ENCODE measurements at regions not wholly inside any gene's neighbourhood (a gene's known extent, or its start where the extent isn't known, plus 50 kb on each side); places are given as distances from the start of the nearest gene placed in this dataset.

DNA sequence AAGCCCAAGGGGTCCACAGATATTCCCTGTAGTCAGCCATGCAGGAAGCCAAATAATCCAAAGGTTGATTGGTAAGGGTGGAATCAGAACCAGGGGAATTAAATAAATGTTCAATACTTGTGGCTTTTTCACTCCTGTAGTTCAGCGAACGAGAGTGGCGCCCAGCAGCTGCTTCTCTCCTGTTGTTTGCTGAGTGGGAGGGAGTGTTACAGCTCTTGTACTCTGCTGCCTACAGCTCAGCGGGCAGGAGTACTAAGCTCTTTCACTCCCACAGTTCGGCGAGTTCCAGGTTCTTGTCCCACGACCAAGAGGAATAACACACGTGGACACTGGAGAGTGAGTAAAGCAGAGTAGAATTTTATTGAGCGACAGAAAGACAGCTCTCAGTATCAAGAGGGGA lies 105.9 kb downstream of the MOBP start:
- TF ChIP-seq, protein P1, sequence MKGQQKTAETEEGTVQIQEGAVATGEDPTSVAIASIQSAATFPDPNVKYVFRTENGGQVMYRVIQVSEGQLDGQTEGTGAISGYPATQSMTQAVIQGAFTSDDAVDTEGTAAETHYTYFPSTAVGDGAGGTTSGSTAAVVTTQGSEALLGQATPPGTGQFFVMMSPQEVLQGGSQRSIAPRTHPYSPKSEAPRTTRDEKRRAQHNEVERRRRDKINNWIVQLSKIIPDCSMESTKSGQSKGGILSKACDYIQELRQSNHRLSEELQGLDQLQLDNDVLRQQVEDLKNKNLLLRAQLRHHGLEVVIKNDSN (IDR thresholded peaks at IDR 0.05) = no peak
- TF ChIP-seq YY1 (IDR thresholded peaks at IDR 0.05; ENCODE audit: low read depth) (no peak), FOXM1 (IDR thresholded peaks at IDR 0.05; ENCODE audit: borderline replicate concordance, low read depth) (no peak), EGR1 (IDR thresholded peaks at IDR 0.05) (no peak), TAF1 (IDR thresholded peaks at IDR 0.05; ENCODE audit: low read depth) (no peak), EP300 (IDR thresholded peaks at IDR 0.05; ENCODE audit: borderline replicate concordance) (no peak), TCF12 (IDR thresholded peaks at IDR 0.05; ENCODE audit: low read depth) (no peak), RAD21 (IDR thresholded peaks at IDR 0.05; ENCODE audit: low read depth) (no peak), ZBTB7A (IDR thresholded peaks at IDR 0.05; ENCODE audit: low read depth) (no peak), TEAD4 (IDR thresholded peaks at IDR 0.05) (no peak), CEBPB (IDR thresholded peaks at IDR 0.05) (no peak), CREB1 (IDR thresholded peaks at IDR 0.05; ENCODE audit: low read depth) (no peak), NFIC (IDR thresholded peaks at IDR 0.05) (no peak)
- TF ChIP-seq, protein P2, sequence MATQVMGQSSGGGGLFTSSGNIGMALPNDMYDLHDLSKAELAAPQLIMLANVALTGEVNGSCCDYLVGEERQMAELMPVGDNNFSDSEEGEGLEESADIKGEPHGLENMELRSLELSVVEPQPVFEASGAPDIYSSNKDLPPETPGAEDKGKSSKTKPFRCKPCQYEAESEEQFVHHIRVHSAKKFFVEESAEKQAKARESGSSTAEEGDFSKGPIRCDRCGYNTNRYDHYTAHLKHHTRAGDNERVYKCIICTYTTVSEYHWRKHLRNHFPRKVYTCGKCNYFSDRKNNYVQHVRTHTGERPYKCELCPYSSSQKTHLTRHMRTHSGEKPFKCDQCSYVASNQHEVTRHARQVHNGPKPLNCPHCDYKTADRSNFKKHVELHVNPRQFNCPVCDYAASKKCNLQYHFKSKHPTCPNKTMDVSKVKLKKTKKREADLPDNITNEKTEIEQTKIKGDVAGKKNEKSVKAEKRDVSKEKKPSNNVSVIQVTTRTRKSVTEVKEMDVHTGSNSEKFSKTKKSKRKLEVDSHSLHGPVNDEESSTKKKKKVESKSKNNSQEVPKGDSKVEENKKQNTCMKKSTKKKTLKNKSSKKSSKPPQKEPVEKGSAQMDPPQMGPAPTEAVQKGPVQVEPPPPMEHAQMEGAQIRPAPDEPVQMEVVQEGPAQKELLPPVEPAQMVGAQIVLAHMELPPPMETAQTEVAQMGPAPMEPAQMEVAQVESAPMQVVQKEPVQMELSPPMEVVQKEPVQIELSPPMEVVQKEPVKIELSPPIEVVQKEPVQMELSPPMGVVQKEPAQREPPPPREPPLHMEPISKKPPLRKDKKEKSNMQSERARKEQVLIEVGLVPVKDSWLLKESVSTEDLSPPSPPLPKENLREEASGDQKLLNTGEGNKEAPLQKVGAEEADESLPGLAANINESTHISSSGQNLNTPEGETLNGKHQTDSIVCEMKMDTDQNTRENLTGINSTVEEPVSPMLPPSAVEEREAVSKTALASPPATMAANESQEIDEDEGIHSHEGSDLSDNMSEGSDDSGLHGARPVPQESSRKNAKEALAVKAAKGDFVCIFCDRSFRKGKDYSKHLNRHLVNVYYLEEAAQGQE (IDR thresholded peaks at IDR 0.05; ENCODE audit: low read depth) = no peak
- TF ChIP-seq, protein P3, sequence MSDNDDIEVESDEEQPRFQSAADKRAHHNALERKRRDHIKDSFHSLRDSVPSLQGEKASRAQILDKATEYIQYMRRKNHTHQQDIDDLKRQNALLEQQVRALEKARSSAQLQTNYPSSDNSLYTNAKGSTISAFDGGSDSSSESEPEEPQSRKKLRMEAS (IDR thresholded peaks at IDR 0.05) = no peak

DNA sequence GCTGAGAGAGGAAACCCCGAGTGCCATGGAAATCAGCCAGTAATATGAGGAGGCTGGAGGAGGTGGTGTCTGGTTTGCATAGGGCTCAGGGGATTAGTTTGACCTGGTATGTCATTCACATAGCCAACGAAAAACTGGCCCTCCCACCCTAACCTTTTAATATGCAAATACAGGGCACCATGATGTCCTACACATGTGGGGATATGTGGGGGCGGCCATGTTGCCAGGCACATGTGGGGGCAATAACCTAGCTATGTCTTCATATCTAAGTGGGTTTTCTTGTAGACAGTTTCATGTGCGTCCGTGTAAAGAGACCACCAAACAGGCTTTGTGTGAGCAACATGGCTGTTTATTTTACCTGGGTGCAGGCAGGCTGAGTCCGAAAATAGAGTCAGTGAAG lies 110.1 kb downstream of the MOBP start:
- TF ChIP-seq CEBPB (IDR thresholded peaks at IDR 0.05) (no peak), TEAD4 (IDR thresholded peaks at IDR 0.05) (no peak), CREB1 (IDR thresholded peaks at IDR 0.05; ENCODE audit: low read depth) (no peak), RAD21 (IDR thresholded peaks at IDR 0.05; ENCODE audit: low read depth) (no peak), ZBTB7A (IDR thresholded peaks at IDR 0.05; ENCODE audit: low read depth) (no peak), TCF12 (IDR thresholded peaks at IDR 0.05; ENCODE audit: low read depth) (no peak), EGR1 (IDR thresholded peaks at IDR 0.05) (no peak), FOXM1 (IDR thresholded peaks at IDR 0.05; ENCODE audit: borderline replicate concordance, low read depth) (no peak), EP300 (IDR thresholded peaks at IDR 0.05; ENCODE audit: borderline replicate concordance) (no peak), YY1 (IDR thresholded peaks at IDR 0.05; ENCODE audit: low read depth) (no peak), NFIC (IDR thresholded peaks at IDR 0.05) (no peak), TAF1 (IDR thresholded peaks at IDR 0.05; ENCODE audit: low read depth) (no peak)
- TF ChIP-seq, protein P2 (IDR thresholded peaks at IDR 0.05; ENCODE audit: low read depth) = no peak
- TF ChIP-seq, protein P3 (IDR thresholded peaks at IDR 0.05) = no peak
- TF ChIP-seq, protein P1 (IDR thresholded peaks at IDR 0.05) = no peak

DNA sequence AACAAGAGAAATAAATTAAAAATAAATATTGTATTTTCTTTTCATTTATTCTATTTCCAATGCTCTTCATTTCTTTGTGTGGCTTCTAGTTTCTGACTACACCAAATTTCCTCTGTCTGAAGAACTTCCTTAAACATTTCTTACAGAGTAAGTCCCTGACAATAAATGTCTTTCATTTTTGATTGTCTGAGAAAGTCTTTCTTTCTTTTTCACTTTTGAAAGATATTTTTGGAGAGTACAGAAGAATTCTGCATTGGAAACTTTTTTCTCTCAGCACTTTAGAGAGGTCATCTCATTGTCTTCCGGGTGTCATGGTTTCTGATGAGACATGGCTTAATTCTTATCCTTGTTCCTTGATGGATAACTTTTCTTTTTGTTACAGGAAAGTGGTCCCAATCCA lies 119.6 kb downstream of the MOBP start:
- TF ChIP-seq NFIC (IDR thresholded peaks at IDR 0.05) (no peak), CREB1 (IDR thresholded peaks at IDR 0.05; ENCODE audit: low read depth) (no peak), YY1 (IDR thresholded peaks at IDR 0.05; ENCODE audit: low read depth) (no peak), TAF1 (IDR thresholded peaks at IDR 0.05; ENCODE audit: low read depth) (no peak), ZBTB7A (IDR thresholded peaks at IDR 0.05; ENCODE audit: low read depth) (no peak), EGR1 (IDR thresholded peaks at IDR 0.05) (no peak), CEBPB (IDR thresholded peaks at IDR 0.05) (no peak)
- TF ChIP-seq, protein P3 (IDR thresholded peaks at IDR 0.05) = no peak

DNA sequence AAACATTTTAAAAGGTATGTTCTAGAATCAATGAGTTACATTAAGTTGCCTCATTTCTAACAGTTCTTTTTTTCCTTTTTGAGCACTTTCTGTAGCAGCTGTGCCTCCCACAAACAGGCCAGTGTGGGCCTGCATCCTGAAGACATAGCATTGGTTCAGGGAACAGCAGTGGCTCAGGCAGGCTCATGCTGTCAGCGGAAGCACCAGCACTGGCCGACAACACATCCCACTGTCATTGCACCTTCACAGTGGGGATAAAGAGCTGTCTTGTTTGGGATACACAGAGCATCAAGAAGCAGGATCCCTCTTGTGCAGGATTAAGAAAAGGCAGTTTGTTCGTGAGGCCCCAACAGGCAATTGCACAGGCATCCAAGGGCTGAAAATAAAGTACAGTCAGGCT lies 123.3 kb downstream of the MOBP start:
- TF ChIP-seq TEAD4 (IDR thresholded peaks at IDR 0.05) (no peak), CEBPB (IDR thresholded peaks at IDR 0.05) (no peak), CREB1 (IDR thresholded peaks at IDR 0.05; ENCODE audit: low read depth) (no peak), TAF1 (IDR thresholded peaks at IDR 0.05; ENCODE audit: low read depth) (no peak), ZBTB7A (IDR thresholded peaks at IDR 0.05; ENCODE audit: low read depth) (no peak), EGR1 (IDR thresholded peaks at IDR 0.05) (no peak), RAD21 (IDR thresholded peaks at IDR 0.05; ENCODE audit: low read depth) (no peak), FOXM1 (IDR thresholded peaks at IDR 0.05; ENCODE audit: borderline replicate concordance, low read depth) (no peak), EP300 (IDR thresholded peaks at IDR 0.05; ENCODE audit: borderline replicate concordance) (no peak)
- TF ChIP-seq, protein P2 (IDR thresholded peaks at IDR 0.05; ENCODE audit: low read depth) = no peak
- TF ChIP-seq, protein P1 (IDR thresholded peaks at IDR 0.05) = no peak
